GM12878 (cell line): ENCODE measurements at regions not wholly inside any gene's neighbourhood (a gene's known extent, or its start where the extent isn't known, plus 50 kb on each side); places are given as distances from the start of the nearest gene placed in this dataset.

ENCODE experiments used
- BCLAF1 ChIP-seq: fragments of 450-650 bp; IDR thresholded peaks from 2 replicates; pipeline ENCODE4 v1.6.1; 2017; ENCODE audit warnings: antibody characterized with exemption, mild to moderate bottlenecking, moderate library complexity
- CEBPB ChIP-seq, 2 experiments: fragments of 150-350 bp in 1 of 2; IDR thresholded peaks; 2 replicates each; pipeline ENCODE4 v1.6.1; 2012 to 2014; ENCODE audit warnings: low read depth in 2 of 2, low read length in 2 of 2, borderline replicate concordance in 1 of 2, inconsistent platforms in 1 of 2
- EZH2 ChIP-seq: IDR thresholded peaks from 2 replicates; pipeline ENCODE4 v1.6.1; 2012; ENCODE audit warnings: low read depth, mild to moderate bottlenecking, control low read depth, inconsistent platforms, low read length, borderline replicate concordance; ENCODE audit not compliant: control insufficient read depth

- no peak for TF ChIP-seq EZH2
- TF ChIP-seq CEBPB (IDR thresholded peaks at IDR 0.05; ENCODE audit: borderline replicate concordance in 1 of 2, low read depth in 2 of 2, low read length in 2 of 2), result no peak
- TF ChIP-seq BCLAF1, result no peak
Observed at GRCh38 chr2:6421888-6422287, 443.8 kb downstream of the CMPK2 start.
